SK-N-SH (cell line): ENCODE measurements at regions not wholly inside any gene's neighbourhood (a gene's known extent, or its start where the extent isn't known, plus 50 kb on each side); places are given as distances from the start of the nearest gene placed in this dataset.

Experiments
- CTCF ChIA-PET: fragments of 300-600, 350-600 bp; formaldehyde crosslinking; extraction: SDS; loops from one replicate; lab custom pipeline; 2021; lab: Yijun Ruan, JAX
- POLR2A ChIA-PET: fragments of 350-600 bp; sonication (Branson Sonifier 250); formaldehyde crosslinking; extraction: SDS; loops from one replicate; lab custom pipeline; 2020; ENCODE audit warnings: antibody characterized with exemption, inconsistent platforms; lab: Yijun Ruan, JAX
- DNase-seq: peaks from one replicate; pipeline ENCODE4 v3.0.0; 2012
- H2AFZ ChIP-seq: fragments of 200-600 bp; sonication (generic); 2 replicates; pipeline ENCODE4 v1.8.1; 2016; ENCODE audit warnings: antibody characterized with exemption, mild to moderate bottlenecking, low read depth
- H3F3A ChIP-seq: fragments of 200-600 bp; sonication (generic); replicated peaks from 2 replicates; pipeline ENCODE3; 2016; ENCODE audit warnings: antibody characterized with exemption, mild to moderate bottlenecking; ENCODE audit not compliant: insufficient read depth
- H3K27ac ChIP-seq, 2 experiments: fragments of 200-500 bp in 1 of 2; fragments of 200-600 bp in 1 of 2; sonication (Bioruptor generic) in 1 of 2; sonication (generic), shearing (Covaris generic) in 1 of 2; 2 replicates each; pipeline versions ENCODE4 v1.5.1 to v1.6.1; 2014 to 2016; ENCODE audit warnings: low read depth in 2 of 2, inconsistent platforms in 1 of 2, low read length in 1 of 2, mild to moderate bottlenecking in 1 of 2, mixed read lengths in 1 of 2
- H3K27me3 ChIP-seq: fragments of 200-600 bp; sonication (generic), shearing (Covaris generic); 2 replicates; pipeline ENCODE4 v1.6.1; 2016; ENCODE audit warnings: mixed run types; ENCODE audit not compliant: insufficient read depth
- H3K36me3 ChIP-seq, 2 experiments: fragments of 200-500 bp in 1 of 2; fragments of 200-600 bp in 1 of 2; sonication (Bioruptor generic) in 1 of 2; sonication (generic) in 1 of 2; replicated peaks in 1 of 2; 2 replicates each; pipeline versions ENCODE3 to v1.5.1; 2014 to 2016; ENCODE audit warnings: low read length in 1 of 2, mild to moderate bottlenecking in 1 of 2; ENCODE audit not compliant: insufficient read depth in 2 of 2, control insufficient read depth in 1 of 2
- H3K4me1 ChIP-seq, 2 experiments: fragments of 200-500 bp in 1 of 2; fragments of 200-600 bp in 1 of 2; sonication (Bioruptor generic) in 1 of 2; sonication (generic), shearing (Covaris generic) in 1 of 2; 2 replicates each; pipeline versions ENCODE4 v1.5.1 to v1.6.1; 2014 to 2016; ENCODE audit warnings: low read depth in 1 of 2, low read length in 1 of 2, mixed run types in 1 of 2; ENCODE audit not compliant: insufficient read depth in 2 of 2, control insufficient read depth in 1 of 2
- H3K4me2 ChIP-seq: fragments of 200-600 bp; sonication (generic), shearing (Covaris generic); 2 replicates; pipeline ENCODE4 v1.6.1; 2017; ENCODE audit warnings: mixed run types
- H3K4me3 ChIP-seq, 2 experiments: fragments of 200-500 bp in 1 of 2; fragments of 200-600 bp in 1 of 2; sonication (Bioruptor generic) in 1 of 2; sonication (generic), shearing (Covaris generic) in 1 of 2; 2 replicates each; pipeline versions ENCODE4 v1.5.1 to v1.8.1; 2014 to 2016; ENCODE audit warnings: low read depth in 2 of 2, inconsistent platforms in 1 of 2, low read length in 1 of 2, mild to moderate bottlenecking in 1 of 2, mixed read lengths in 1 of 2, moderate library complexity in 1 of 2
- H3K79me2 ChIP-seq: fragments of 200-600 bp; sonication (generic); 2 replicates; pipeline ENCODE4 v1.8.1; 2017; ENCODE audit warnings: mild to moderate bottlenecking; ENCODE audit not compliant: insufficient read depth
- H3K9ac ChIP-seq: fragments of 200-600 bp; sonication (generic); 2 replicates; pipeline ENCODE4 v1.6.1; 2017; ENCODE audit warnings: mixed run types
- H3K9me2 ChIP-seq: fragments of 200-600 bp; sonication (generic); 2 replicates; pipeline ENCODE4 v1.6.1; 2017; ENCODE audit warnings: mixed run types
- H3K9me3 ChIP-seq: fragments of 200-600 bp; sonication (generic); 2 replicates; pipeline ENCODE4 v1.6.1; 2017; ENCODE audit warnings: mixed run types, mild to moderate bottlenecking, moderate library complexity
- H4K20me1 ChIP-seq: fragments of 200-600 bp; sonication (generic); 2 replicates; pipeline ENCODE4 v1.6.1; 2017; ENCODE audit warnings: mild to moderate bottlenecking, mixed run types; ENCODE audit not compliant: insufficient read depth
- EP300 ChIP-seq, 2 experiments: IDR thresholded peaks; 2 replicates each; pipeline versions ENCODE4 v1.4.0 to v1.6.1; 2012; ENCODE audit warnings: borderline replicate concordance in 1 of 2, low read depth in 1 of 2, low read length in 1 of 2
- GATA2 ChIP-seq: sonication (generic); formaldehyde crosslinking; IDR thresholded peaks from 2 replicates; pipeline ENCODE4 v1.5.0; 2020; ENCODE audit warnings: mild to moderate bottlenecking, missing genetic modification reagents
- MAX ChIP-seq: IDR thresholded peaks from 2 replicates; pipeline ENCODE4 v1.4.0; 2012; ENCODE audit warnings: low read depth
- NRF1 ChIP-seq: IDR thresholded peaks from 2 replicates; pipeline ENCODE4 v1.6.1; 2012; ENCODE audit warnings: low read depth, mild to moderate bottlenecking, low read length
- PBX3 ChIP-seq: IDR thresholded peaks from 2 replicates; pipeline ENCODE4; 2012
- RCOR1 ChIP-seq: fragments of 150-350 bp; IDR thresholded peaks from 2 replicates; pipeline ENCODE4 v1.6.1; 2017; ENCODE audit warnings: antibody characterized with exemption, low read length
- ZBTB33 ChIP-seq: IDR thresholded peaks from 2 replicates; pipeline ENCODE4 v1.4.0; 2012; ENCODE audit warnings: low read depth, borderline replicate concordance
- WGBS: methylation state at CpG from one replicate; pipeline ENCODE4 v1.1.6; 2017; ENCODE audit warnings: low lambda C conversion rate; 5-methylcytosine and 5-hydroxymethylcytosine counted together

GRCh38 chr16:7113395-7113794 lies 219.2 kb upstream of the RBFOX1 start:
- ChIA-PET POLR2A (no interaction called here), CTCF (no interaction called here)
- H3K36me3 ChIP-seq = no peaks in the 10 kb centered on the region
- H3K4me1 ChIP-seq = no peaks in the 10 kb centered on the region
- no peak overlapping the region for H3K27ac ChIP-seq
- H3F3A ChIP-seq = no peaks in the 10 kb centered on the region
- DNase-seq = no peak
- no peak overlapping the region for H3K4me2 ChIP-seq
- TF ChIP-seq EP300 (IDR thresholded peaks at IDR 0.05; ENCODE audit: borderline replicate concordance in 1 of 2, low read depth in 1 of 2, low read length in 1 of 2) (no peak), MAX (no peak), RCOR1 (no peak), ZBTB33 (no peak)
- no peaks in the 10 kb centered on the region for H3K9me3 ChIP-seq
- no peaks in the 10 kb centered on the region for H4K20me1 ChIP-seq
- no peaks in the 10 kb centered on the region for H3K79me2 ChIP-seq
- no peaks in the 10 kb centered on the region for H3K27me3 ChIP-seq
- no peak overlapping the region for H3K4me3 ChIP-seq
- no peak overlapping the region for H2AFZ ChIP-seq
- 21% methylated on average over 2 of the region's 2 CpGs for WGBS
- no peaks in the 10 kb centered on the region for H3K9me2 ChIP-seq
- H3K9ac ChIP-seq = no peak overlapping the region

GRCh38 chr16:7111265-7111664 lies 221.4 kb upstream of the RBFOX1 start:
- Histone ChIP-seq H3K4me2 (no peak overlapping the region), H3K79me2 (no peaks in the 10 kb centered on the region), H3K9me3 (no peaks in the 10 kb centered on the region), H3F3A (no peaks in the 10 kb centered on the region), H3K27me3 (no peaks in the 10 kb centered on the region), H3K36me3 (no peaks in the 10 kb centered on the region), H3K4me3 (no peak overlapping the region), H3K27ac (no peak overlapping the region), H3K9ac (no peak overlapping the region), H4K20me1 (no peaks in the 10 kb centered on the region), H2AFZ (no peak overlapping the region), H3K4me1 (no peaks in the 10 kb centered on the region), H3K9me2 (no peaks in the 10 kb centered on the region)
- POLR2A ChIA-PET = no interaction called here
- 51% methylated on average over 3 of the region's 3 CpGs for whole genome bisulfite sequencing
- CTCF ChIA-PET = interaction anchor here (1.5 kb wide), 1 partner anchor 15 kb away, joined by 5 read pairs; no protein-coding TSS in a partner anchor
- TF ChIP-seq NRF1 (no peak), ZBTB33 (no peak), GATA2 (CRISPR knock-in tag) (no peak), PBX3 (no peak)
- DNase-seq = no peak
